Mesothelial cell of epicardium (in vitro differentiated cells): ENCODE measurements at regions not wholly inside any gene's neighbourhood (a gene's known extent, or its start where the extent isn't known, plus 50 kb on each side); places are given as distances from the start of the nearest gene placed in this dataset.

Source experiments
- DNase-seq, 2 experiments: peaks; one replicate each; pipeline ENCODE4 v3.0.0; 2021; ENCODE audit warnings: low spot score in 2 of 2; ENCODE audit not compliant: unreplicated experiment in 2 of 2
- H3K27ac Mint-ChIP-seq: 2 replicates; pipeline ENCODE4 v1.8.0; 2021; ENCODE audit warnings: mixed read lengths
- H3K27me3 Mint-ChIP-seq: 2 replicates; pipeline ENCODE4 v1.8.0; 2021; ENCODE audit warnings: low read depth, mixed read lengths
- H3K36me3 Mint-ChIP-seq: 2 replicates; pipeline ENCODE4 v1.8.0; 2021; ENCODE audit warnings: mixed read lengths
- H3K4me1 Mint-ChIP-seq: 2 replicates; pipeline ENCODE4 v1.8.0; 2021; ENCODE audit warnings: mixed read lengths
- H3K4me3 Mint-ChIP-seq: 2 replicates; pipeline ENCODE4 v1.8.0; 2021; ENCODE audit warnings: mild to moderate bottlenecking, moderate library complexity, mixed read lengths
- H3K9me3 Mint-ChIP-seq: 2 replicates; pipeline ENCODE4 v1.8.0; 2021; ENCODE audit warnings: mixed read lengths
- TF ChIP-seq, protein P1 (sequence below): fragments of 200-600 bp; sonication (generic); IDR thresholded peaks from one replicate; pipeline ENCODE4 v1.5.0; 2021; ENCODE audit warnings: antibody characterized with exemption; ENCODE audit not compliant: unreplicated experiment

DNA sequence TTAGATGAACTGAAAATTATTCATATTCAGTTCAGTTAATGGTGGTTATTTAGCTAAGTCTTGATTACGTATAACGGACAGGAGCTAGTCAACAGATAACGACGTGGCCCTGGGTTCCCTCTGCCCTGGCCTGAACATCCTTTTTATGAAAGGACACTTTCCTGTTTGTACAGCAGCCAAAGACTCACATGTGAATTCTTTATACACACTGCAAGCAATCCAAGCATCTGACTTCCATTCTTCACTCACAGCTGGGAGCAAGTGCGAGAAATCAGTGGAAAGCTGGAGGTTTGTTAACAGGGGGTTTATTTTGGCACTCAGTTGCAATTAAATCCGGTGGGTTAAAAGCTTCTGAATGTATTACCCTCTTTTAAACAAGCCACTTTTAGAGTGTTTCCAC lies 148.1 kb upstream of the GDF10 start:
- H3K4me1 Mint-ChIP-seq = no peaks in the 10 kb centered on the region
- H3K36me3 Mint-ChIP-seq = no peaks in the 10 kb centered on the region
- no peak overlapping the region for H3K4me3 Mint-ChIP-seq

DNA sequence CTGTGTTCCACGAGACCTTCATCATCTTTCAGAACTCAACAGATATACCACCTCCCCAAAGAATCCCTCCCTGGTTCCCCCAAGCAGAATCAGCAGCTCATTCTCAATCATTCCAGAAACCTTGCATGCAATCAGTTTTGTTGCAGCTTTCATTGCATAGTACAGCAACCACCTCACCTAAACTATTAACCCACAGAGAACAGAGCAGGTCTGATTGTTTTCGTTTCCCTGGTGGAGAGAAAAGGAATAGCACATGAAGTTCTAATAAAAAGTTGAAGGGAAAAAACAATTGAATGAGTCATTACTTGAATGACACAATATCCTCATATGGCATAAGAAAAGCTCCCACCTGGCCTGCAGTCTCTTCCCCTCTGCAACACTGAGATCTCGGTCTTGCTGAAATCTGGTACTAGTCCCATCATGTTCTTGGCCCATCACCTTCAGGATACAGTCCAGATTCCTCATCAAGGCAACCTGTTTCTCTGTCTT lies 147.1 kb upstream of the GDF10 start:
- Mint-ChIP-seq H3K4me3 (no peak overlapping the region), H3K4me1 (no peaks in the 10 kb centered on the region), H3K36me3 (no peaks in the 10 kb centered on the region), H3K27ac (no peak overlapping the region), H3K9me3 (peaks cover 31% of the 10 kb centered on the region), H3K27me3 (peaks cover 20% of the 10 kb centered on the region)
- no peak for DNase-seq
- TF ChIP-seq, protein P1, sequence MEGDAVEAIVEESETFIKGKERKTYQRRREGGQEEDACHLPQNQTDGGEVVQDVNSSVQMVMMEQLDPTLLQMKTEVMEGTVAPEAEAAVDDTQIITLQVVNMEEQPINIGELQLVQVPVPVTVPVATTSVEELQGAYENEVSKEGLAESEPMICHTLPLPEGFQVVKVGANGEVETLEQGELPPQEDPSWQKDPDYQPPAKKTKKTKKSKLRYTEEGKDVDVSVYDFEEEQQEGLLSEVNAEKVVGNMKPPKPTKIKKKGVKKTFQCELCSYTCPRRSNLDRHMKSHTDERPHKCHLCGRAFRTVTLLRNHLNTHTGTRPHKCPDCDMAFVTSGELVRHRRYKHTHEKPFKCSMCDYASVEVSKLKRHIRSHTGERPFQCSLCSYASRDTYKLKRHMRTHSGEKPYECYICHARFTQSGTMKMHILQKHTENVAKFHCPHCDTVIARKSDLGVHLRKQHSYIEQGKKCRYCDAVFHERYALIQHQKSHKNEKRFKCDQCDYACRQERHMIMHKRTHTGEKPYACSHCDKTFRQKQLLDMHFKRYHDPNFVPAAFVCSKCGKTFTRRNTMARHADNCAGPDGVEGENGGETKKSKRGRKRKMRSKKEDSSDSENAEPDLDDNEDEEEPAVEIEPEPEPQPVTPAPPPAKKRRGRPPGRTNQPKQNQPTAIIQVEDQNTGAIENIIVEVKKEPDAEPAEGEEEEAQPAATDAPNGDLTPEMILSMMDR = peak; percentile 77

More for the DNA sequence above, 148.1 kb upstream of the GDF10 start:
- Mint-ChIP-seq H3K27me3 (peaks cover 25% of the 10 kb centered on the region), H3K27ac (no peak overlapping the region), H3K9me3 (peaks cover 31% of the 10 kb centered on the region)
- TF ChIP-seq, protein P1 = no peak
- DNase-seq = no peak

DNA sequence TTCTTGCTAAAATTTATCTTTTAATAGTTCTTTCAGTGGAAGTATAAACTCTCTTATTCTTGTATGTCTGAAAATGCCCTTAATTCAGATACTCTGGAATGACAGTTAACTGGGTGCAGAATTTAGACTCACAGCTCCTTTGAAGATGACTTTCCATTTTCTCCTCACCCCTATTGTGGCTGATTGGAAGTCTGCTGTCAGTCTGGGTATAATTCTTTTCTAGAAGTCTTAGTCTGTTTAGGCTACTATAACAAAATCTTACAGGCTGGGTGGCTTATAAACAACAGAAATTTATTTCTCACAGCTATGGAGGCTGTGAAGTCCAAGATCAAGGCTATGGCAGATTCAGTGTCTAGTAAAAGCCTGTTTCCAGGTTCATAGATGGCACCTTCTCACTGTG lies 145.2 kb upstream of the GDF10 start:
- Mint-ChIP-seq H3K36me3 (no peaks in the 10 kb centered on the region), H3K4me3 (no peak overlapping the region), H3K9me3 (peaks cover 31% of the 10 kb centered on the region), H3K27ac (no peak overlapping the region), H3K27me3 (peaks cover 13% of the 10 kb centered on the region), H3K4me1 (no peaks in the 10 kb centered on the region)
- no peak for DNase-seq
- TF ChIP-seq, protein P1 = no peak

DNA sequence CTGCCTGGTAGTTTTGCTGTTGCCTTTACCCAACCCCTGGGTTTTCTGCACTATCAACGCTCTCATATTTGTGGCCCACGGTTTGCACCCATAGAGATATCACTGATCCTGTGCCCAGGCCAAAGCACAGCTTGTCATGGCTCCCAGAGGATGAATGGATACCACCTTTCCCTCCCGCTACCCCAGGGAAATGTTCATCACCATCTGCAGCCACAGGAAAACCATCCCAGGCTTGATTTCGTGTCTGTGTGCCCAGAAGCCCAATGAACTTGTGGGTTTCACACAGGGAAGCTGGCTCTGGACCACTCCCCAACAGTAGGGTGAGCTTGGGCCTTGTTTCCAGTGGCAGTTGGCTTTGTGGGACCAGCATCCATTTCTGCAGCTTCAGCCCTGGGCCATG lies 143.1 kb upstream of the GDF10 start:
- TF ChIP-seq, protein P1 = no peak
- no peak overlapping the region for H3K27ac Mint-ChIP-seq

DNA sequence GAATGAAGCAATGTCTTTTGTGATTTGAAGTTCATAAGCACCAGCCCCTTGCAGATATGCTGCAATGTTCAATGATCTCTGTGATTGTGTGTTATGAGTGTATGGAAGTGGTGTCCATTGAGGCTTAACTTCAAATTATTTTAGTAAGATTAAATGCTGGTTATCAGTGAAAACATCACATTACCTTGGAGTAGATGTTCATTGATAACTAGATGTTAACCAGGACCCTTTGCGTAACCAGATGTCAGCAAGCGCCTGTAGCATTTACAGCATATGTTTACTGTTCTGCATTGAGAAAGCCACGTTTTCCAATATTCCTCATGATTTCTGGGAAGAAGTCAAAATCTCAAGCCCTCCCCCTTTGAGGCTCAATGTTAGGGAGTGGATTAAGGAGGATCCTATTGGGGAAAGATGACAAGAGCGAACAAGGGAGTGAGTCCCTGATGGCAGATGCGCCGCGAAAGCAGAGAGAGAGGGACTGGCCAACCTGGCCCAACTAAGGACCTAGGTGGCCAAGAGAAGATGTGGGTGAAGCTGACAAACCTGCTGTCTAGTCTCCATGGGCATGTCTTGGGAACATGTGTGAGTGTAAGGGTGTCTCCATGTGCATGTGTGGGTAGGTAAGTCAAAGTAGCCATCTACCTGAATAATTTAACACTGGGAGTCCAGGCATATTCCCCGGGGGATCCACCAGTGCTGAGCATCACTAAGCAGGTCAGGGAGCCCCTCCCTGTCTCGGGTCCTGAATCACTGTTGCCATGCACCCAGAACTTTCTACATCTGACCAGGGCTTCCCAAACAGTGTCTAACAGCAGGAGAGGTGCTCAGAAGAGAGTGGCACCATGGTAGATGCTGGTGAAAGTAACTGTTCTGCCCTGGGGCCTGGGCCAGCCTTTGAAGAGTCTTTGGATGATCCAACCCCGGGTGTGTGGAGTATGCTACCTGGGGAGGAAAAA lies 141.6 kb upstream of the GDF10 start:
- H3K27me3 Mint-ChIP-seq = peaks cover 17% of the 10 kb centered on the region
- H3K4me1 Mint-ChIP-seq = no peaks in the 10 kb centered on the region
- H3K36me3 Mint-ChIP-seq = no peaks in the 10 kb centered on the region
- TF ChIP-seq, protein P1 = no peak
- no peak overlapping the region for H3K4me3 Mint-ChIP-seq
- H3K9me3 Mint-ChIP-seq = peaks cover 28% of the 10 kb centered on the region
- H3K27ac Mint-ChIP-seq = no peak overlapping the region
- DNase-seq = no peak

More for the DNA sequence above, 143.1 kb upstream of the GDF10 start:
- Mint-ChIP-seq H3K4me1 (no peaks in the 10 kb centered on the region), H3K9me3 (peaks cover 31% of the 10 kb centered on the region), H3K27me3 (peaks cover 13% of the 10 kb centered on the region), H3K36me3 (no peaks in the 10 kb centered on the region), H3K4me3 (no peak overlapping the region)
- DNase-seq = no peak
